Glomerular visceral epithelial cell (primary cell): ENCODE measurements at regions not wholly inside any gene's neighbourhood (a gene's known extent, or its start where the extent isn't known, plus 50 kb on each side); places are given as distances from the start of the nearest gene placed in this dataset.
A peak's percentile ranks its signal among the peaks of the same experiment; 100 is the strongest.
"Not testable (repeated sequence)": the region's sequence is repeated elsewhere in the genome, so short reads cannot be mapped to it uniquely, and the experiment has no call there.

Experiments used
- DNase-seq: peaks from one replicate; pipeline ENCODE4 v3.0.0-alpha.2; 2016; ENCODE audit errors: extremely low spot score

DNA sequence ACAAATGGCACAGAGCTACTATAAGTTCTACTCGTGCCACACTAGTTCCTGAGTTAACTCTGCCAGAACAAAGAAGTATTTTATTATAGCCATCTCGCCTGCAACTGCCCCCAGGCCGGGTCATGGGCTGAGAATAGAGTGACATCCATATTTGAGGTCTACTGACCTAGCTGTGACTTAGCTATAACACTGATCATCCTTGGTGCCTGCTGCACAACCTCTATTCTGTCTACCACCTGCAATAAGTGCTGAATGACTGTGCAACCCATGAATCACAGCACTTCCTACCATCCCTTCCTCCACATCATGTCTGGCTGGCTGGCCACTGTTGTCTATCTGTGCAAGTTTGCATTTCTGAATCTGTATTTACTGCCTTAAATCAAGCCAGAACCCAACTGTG, 506.5 kb upstream of the TBL1XR1 start:
- DNase-seq = peak; percentile 11

DNA sequence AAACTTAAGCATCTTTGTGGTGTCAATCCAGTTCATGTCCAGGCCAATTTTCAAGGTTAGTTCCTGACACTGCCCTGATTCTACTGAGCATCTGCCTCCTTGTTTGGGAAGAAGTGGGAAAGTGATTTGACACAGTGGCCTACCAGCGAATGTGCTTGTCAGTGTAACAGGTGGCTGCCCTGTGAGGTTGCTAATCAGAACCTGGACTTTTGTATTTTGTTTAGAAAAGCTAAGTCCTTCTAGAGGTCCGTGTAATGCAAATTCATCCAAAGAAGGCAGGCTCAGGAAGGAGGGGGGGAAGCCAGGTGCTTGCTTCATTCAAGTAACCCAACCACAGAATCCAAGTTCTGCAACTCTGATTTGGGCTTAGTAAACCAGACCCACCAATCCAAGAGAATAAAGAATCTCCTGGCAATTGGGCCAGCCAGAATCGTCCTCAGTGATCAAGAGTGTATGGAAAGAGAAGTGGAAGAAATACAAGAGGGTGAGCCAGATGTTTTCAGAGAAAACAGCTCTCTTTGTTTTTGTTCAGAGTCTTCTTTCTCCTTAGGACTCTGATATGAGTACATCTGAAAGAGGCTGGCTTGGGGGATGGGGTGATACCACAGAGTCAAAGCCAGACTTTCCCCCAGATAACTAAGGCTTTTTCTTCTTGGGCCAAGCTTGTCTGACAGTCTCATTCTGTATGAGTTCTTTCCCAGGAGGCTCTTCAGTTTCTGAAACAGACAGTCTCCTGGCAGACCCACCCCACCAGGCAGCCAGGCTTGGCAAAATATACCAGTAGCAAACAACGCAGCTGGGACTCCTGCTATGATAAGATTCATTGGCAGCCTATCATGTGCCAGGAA, 508.9 kb upstream of the TBL1XR1 start:
- no peak for DNase-seq

GRCh38 chr3:177709470-177709869, 512.2 kb upstream of the TBL1XR1 start:
- not testable (repeated sequence) for DNase-seq

DNA sequence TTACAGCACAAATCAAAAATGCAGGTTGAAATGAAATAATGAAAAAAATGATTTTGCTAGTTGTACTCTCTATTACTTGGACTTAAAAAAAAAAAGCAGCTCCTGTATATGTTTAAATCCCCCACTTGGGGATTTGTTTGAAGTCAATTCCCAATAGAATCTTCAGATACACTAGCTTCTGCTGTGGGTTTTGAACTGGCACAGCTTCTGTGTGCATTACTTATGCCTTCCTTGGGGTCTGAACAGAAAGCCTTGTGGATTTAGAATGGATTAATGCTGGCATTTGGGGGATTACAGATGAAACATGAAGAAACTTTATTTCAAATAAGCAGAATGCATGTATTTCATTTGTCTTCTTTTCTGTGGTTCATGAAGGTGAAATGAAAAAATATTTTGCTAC, 513.2 kb upstream of the TBL1XR1 start:
- DNase-seq = no peak

- no peak for DNase-seq
Measured at GRCh38 chr3:177711637-177712036, 514.4 kb upstream of the TBL1XR1 start.

- DNase-seq = no peak
Measured at GRCh38 chr3:177713928-177714900, 516.9 kb upstream of the TBL1XR1 start.

- DNase-seq = no peak
Measured at GRCh38 chr3:177714945-177715344, 517.7 kb upstream of the TBL1XR1 start.

DNA sequence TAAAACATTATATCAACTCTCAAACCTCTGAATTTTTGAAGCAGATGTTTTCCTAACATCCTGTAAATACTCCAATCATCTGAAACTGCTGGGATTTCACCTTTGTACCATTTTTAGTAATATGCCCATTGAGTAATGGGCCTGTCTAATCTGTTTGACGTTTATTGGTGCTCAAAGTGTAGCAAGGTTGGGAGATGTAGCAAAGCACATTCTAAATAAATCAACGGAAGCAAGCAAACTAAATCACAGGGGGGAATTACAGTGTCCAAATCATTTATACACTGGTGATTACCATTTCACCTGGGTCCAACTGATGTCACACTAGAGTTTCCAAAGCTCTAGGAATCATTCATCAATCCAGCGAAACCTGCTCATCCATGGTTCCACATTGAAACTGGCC, 518.7 kb upstream of the TBL1XR1 start:
- no peak for DNase-seq

GRCh38 chr3:177720927-177721326, 523.6 kb upstream of the TBL1XR1 start:
- DNase-seq = not testable (repeated sequence)

GRCh38 chr3:177721864-177722785, 524.8 kb upstream of the TBL1XR1 start:
- no peak for DNase-seq

GRCh38 chr3:177724020-177724638, 526.8 kb upstream of the TBL1XR1 start:
- DNase-seq = no peak

GRCh38 chr3:177725165-177725564, 527.9 kb upstream of the TBL1XR1 start:
- no peak for DNase-seq

DNA sequence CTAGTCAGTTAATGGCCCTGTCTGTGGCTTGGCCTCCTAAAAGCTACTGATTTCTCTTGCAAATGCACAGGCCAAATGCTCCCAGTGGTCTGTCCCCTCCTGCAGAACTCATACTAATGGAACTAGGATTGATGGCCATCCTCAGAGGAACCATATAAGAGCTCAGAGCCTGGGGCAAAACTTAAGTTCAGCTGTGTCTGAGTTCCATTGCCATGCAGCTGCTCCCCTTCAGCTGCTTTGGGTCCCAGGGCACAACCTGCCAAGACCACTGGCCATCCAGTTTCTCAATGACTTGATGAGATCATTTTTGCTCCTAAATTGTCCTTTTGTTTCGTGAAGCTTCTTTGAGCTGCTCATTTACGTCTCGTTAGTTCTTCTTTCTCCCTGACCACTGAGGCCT, 529.5 kb upstream of the TBL1XR1 start:
- DNase-seq = no peak

- DNase-seq = peak; percentile 2
Measured at GRCh38 chr3:177729956-177730681, 532.8 kb upstream of the TBL1XR1 start.

DNA sequence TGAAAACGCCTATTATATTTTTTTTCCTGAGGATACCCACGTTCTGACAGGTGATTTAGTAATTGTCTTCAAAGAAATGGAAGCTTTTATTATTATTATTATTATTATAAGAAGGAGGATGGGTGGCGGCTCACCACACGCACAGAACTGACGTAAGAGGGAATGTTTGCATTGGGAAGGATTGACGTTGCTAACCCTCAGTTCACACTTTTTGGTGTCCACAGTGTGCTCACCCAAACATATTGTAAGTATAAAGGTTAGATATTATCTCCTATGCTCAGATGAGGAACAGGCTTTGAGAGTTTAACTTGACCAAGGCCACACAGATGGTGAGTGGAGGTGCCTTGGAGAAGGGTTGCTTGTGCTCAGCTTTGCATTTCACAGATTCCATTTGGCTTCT, 533.5 kb upstream of the TBL1XR1 start:
- DNase-seq = no peak

DNA sequence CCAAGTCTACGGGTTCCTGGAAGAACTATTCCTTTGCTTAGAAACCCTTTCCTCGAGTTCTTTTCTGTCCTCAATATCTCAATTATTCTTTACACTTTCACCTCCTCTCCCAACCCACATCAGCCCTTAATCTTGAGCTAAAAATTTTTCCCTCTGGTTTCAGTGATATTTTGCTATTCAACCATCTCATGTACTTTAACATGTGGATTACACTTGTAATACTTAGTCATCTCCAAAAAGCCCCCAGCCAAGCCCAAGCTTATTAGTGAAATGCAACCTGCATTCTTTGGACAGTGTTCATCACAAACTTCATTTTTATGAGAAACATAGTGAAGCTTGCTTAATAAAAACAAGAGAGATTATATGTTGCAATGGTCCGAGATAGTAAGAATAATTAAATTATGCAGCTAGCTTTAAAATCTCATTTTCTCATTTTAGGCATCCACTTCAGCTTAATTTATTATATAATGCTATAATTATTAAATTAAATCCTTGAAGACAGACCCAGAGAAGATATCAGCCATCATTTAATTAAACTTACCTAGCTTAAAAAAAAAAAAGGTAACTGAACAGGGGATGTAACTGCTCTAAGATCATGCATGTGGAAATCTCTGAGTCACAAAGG, 534.5 kb upstream of the TBL1XR1 start:
- DNase-seq = peak; percentile 13

- DNase-seq = no peak
Measured at GRCh38 chr3:177733233-177733632, 536.0 kb upstream of the TBL1XR1 start.

GRCh38 chr3:177733936-177734335, 536.7 kb upstream of the TBL1XR1 start:
- DNase-seq = no peak

- DNase-seq = no peak
Measured at GRCh38 chr3:177735431-177735830, 538.1 kb upstream of the TBL1XR1 start.

GRCh38 chr3:177739461-177739860, 542.2 kb upstream of the TBL1XR1 start:
- no peak for DNase-seq
